Osteoblast (primary cell): ENCODE measurements at regions not wholly inside any gene's neighbourhood (a gene's known extent, or its start where the extent isn't known, plus 50 kb on each side); places are given as distances from the start of the nearest gene placed in this dataset.
"Not testable (repeated sequence)": the region's sequence is repeated elsewhere in the genome, so short reads cannot be mapped to it uniquely, and the experiment has no call there.

Experiments
- DNase-seq: peaks from one replicate; pipeline ENCODE4 v3.0.0; 2011; ENCODE audit warnings: low spot score, mixed read lengths; ENCODE audit not compliant: insufficient read length; ENCODE audit errors: missing footprints
- H2AFZ ChIP-seq: 2 replicates; pipeline ENCODE4 v1.6.0; 2011; ENCODE audit warnings: mild to moderate bottlenecking, low read length
- H3K27ac ChIP-seq: 2 replicates; pipeline ENCODE4 v1.5.1; 2011; ENCODE audit warnings: mild to moderate bottlenecking, low read depth, low read length, moderate library complexity
- H3K27me3 ChIP-seq: 2 replicates; pipeline ENCODE4 v1.6.0; 2012; ENCODE audit warnings: mild to moderate bottlenecking, control low read depth, inconsistent platforms, low read length, moderate library complexity; ENCODE audit not compliant: insufficient read depth
- H3K36me3 ChIP-seq: 2 replicates; pipeline ENCODE4 v1.5.1; 2011; ENCODE audit warnings: mild to moderate bottlenecking, low read length, control low read depth, moderate library complexity; ENCODE audit not compliant: insufficient read depth
- H3K4me1 ChIP-seq: 2 replicates; pipeline ENCODE4 v1.5.1; 2011; ENCODE audit warnings: mild to moderate bottlenecking, low read length, control low read depth, moderate library complexity; ENCODE audit not compliant: insufficient read depth
- H3K4me2 ChIP-seq: 2 replicates; pipeline ENCODE4 v1.6.0; 2011; ENCODE audit warnings: mild to moderate bottlenecking, low read length; ENCODE audit not compliant: insufficient read depth
- H3K4me3 ChIP-seq: fragments of 200-600 bp; sonication (generic); 3 replicates; pipeline ENCODE4 v1.5.1; 2012; ENCODE audit warnings: mild to moderate bottlenecking, low read length, inconsistent platforms; ENCODE audit not compliant: insufficient read depth
- H3K79me2 ChIP-seq: 2 replicates; pipeline ENCODE4 v1.6.0; 2012; ENCODE audit warnings: mild to moderate bottlenecking, low read length, control low read depth, inconsistent platforms; ENCODE audit not compliant: insufficient read depth
- H3K9me3 ChIP-seq: 2 replicates; pipeline ENCODE4 v1.5.1; 2011; ENCODE audit warnings: low read depth, low read length, control low read depth
- H4K20me1 ChIP-seq: 2 replicates; pipeline ENCODE4 v1.6.0; 2012; ENCODE audit warnings: mild to moderate bottlenecking, low read length, control low read depth; ENCODE audit not compliant: insufficient read depth
- TF ChIP-seq, protein P1 (sequence below): IDR thresholded peaks from 2 replicates; pipeline ENCODE4 v1.5.1; 2011; ENCODE audit warnings: mild to moderate bottlenecking, low read depth, low read length, moderate library complexity; ENCODE audit errors: extremely low read depth

DNA sequence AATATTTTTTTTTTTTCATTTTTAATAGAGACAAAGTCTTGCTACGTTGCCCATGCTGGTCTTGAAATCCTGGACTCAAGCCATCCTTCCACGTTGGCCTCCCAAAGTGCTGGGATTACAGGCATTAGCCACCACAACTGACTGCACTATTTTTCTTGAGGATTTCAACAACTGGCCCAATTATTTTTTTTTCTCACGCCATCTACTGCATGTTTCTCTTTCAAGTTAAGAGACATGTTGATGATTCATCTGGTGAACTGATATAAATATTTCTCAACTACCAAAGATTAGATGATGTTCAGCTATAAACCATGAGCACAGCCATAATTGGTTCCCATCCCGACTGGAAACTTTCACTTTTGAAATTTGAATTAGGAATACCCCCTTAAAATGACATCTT lies 688.4 kb upstream of the SYT4 start:
- H3K4me1 ChIP-seq, result no peaks in the 10 kb centered on the region
- H2AFZ ChIP-seq, result no peak overlapping the region
- H3K9me3 ChIP-seq, result no peaks in the 10 kb centered on the region
- DNase-seq, result no peak
- TF ChIP-seq, protein P1, sequence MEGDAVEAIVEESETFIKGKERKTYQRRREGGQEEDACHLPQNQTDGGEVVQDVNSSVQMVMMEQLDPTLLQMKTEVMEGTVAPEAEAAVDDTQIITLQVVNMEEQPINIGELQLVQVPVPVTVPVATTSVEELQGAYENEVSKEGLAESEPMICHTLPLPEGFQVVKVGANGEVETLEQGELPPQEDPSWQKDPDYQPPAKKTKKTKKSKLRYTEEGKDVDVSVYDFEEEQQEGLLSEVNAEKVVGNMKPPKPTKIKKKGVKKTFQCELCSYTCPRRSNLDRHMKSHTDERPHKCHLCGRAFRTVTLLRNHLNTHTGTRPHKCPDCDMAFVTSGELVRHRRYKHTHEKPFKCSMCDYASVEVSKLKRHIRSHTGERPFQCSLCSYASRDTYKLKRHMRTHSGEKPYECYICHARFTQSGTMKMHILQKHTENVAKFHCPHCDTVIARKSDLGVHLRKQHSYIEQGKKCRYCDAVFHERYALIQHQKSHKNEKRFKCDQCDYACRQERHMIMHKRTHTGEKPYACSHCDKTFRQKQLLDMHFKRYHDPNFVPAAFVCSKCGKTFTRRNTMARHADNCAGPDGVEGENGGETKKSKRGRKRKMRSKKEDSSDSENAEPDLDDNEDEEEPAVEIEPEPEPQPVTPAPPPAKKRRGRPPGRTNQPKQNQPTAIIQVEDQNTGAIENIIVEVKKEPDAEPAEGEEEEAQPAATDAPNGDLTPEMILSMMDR, result no peak
- H3K36me3 ChIP-seq, result no peaks in the 10 kb centered on the region
- H3K79me2 ChIP-seq, result no peaks in the 10 kb centered on the region
- H4K20me1 ChIP-seq, result no peaks in the 10 kb centered on the region
- H3K4me2 ChIP-seq, result no peak overlapping the region
- no peaks in the 10 kb centered on the region for H3K27me3 ChIP-seq
- no peak overlapping the region for H3K4me3 ChIP-seq
- no peak overlapping the region for H3K27ac ChIP-seq

DNA sequence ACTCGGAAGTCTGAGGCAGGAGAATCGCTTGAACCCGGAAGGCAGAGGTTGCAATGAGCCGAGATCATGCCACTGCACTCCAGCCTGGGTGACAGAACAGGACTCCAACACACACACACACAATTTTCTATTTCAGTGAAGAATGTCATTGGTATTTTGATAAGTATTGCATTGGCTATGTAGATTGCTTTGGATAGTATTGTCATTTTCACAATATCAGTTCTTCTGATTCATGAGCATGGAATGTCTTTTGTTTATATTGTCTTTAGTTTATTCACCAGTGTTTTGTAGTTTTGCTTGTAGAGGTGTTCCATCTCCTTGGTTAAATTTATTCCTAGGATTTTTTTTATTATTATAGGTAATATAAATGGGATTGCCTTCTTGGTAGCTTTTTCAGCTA lies 693.4 kb upstream of the SYT4 start:
- no peaks in the 10 kb centered on the region for H3K27me3 ChIP-seq
- no peaks in the 10 kb centered on the region for H3K36me3 ChIP-seq
- no peaks in the 10 kb centered on the region for H3K9me3 ChIP-seq
- DNase-seq, result no peak
- no peak overlapping the region for H2AFZ ChIP-seq
- no peaks in the 10 kb centered on the region for H3K79me2 ChIP-seq
- no peak overlapping the region for H3K4me3 ChIP-seq
- H3K4me2 ChIP-seq, result no peak overlapping the region
- H4K20me1 ChIP-seq, result no peaks in the 10 kb centered on the region
- TF ChIP-seq, protein P1, result no peak
- no peak overlapping the region for H3K27ac ChIP-seq
- no peaks in the 10 kb centered on the region for H3K4me1 ChIP-seq

DNA sequence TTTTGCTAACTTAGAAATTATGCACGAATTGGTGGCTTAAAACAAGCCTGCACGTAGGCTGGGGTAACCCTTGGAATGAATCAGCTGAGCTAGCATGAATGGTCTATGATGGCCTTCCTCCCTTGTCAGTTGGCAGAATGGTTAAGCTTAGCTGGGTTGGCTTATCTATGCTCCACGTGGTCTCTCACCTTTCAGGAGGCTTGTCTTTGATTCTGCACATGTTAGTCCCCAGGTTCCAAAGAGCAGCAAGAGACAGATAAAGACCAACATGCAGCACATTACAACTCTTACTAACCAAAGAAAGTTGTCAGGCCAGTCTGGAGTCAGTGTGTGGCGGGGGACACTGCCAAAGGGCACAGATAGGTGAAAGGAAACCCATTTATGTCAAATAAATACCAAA lies 700.9 kb upstream of the SYT4 start:
- H2AFZ ChIP-seq, result no peak overlapping the region
- H3K4me2 ChIP-seq, result no peak overlapping the region
- H4K20me1 ChIP-seq, result no peaks in the 10 kb centered on the region
- H3K4me3 ChIP-seq, result no peak overlapping the region
- no peaks in the 10 kb centered on the region for H3K27me3 ChIP-seq
- DNase-seq, result no peak
- no peaks in the 10 kb centered on the region for H3K36me3 ChIP-seq
- no peaks in the 10 kb centered on the region for H3K9me3 ChIP-seq
- TF ChIP-seq, protein P1, result no peak
- no peak overlapping the region for H3K27ac ChIP-seq
- no peaks in the 10 kb centered on the region for H3K4me1 ChIP-seq
- no peaks in the 10 kb centered on the region for H3K79me2 ChIP-seq

DNA sequence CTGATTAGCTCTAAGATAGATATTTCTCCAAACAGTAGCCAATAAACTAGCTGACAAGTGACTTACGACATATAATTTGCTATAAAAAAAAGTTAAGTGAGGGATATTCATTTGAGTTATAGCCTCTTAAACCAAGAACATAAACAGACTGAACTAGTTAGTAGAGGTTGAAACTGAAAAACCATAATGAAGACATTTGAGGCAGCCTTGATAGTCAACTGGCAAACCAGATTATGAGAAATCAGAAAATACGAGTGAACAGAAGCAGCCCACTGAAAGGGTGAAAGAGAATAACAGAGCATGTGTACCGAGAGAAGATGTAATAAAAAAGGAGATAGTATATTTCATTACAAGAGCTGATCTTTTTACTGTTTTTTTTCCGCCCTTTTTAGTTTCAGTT lies 698.1 kb upstream of the SETBP1 start:
- no peaks in the 10 kb centered on the region for H3K9me3 ChIP-seq
- H2AFZ ChIP-seq, result peak overlapping the region; percentile 68
- H3K4me3 ChIP-seq, result peak overlapping the region; percentile 42
- H4K20me1 ChIP-seq, result no peaks in the 10 kb centered on the region
- no peaks in the 10 kb centered on the region for H3K4me1 ChIP-seq
- TF ChIP-seq, protein P1, result no peak
- H3K27me3 ChIP-seq, result no peaks in the 10 kb centered on the region
- peak overlapping the region; percentile 72 for H3K4me2 ChIP-seq
- no peak overlapping the region for H3K27ac ChIP-seq
- no peaks in the 10 kb centered on the region for H3K79me2 ChIP-seq
- no peak for DNase-seq
- H3K36me3 ChIP-seq, result no peaks in the 10 kb centered on the region

DNA sequence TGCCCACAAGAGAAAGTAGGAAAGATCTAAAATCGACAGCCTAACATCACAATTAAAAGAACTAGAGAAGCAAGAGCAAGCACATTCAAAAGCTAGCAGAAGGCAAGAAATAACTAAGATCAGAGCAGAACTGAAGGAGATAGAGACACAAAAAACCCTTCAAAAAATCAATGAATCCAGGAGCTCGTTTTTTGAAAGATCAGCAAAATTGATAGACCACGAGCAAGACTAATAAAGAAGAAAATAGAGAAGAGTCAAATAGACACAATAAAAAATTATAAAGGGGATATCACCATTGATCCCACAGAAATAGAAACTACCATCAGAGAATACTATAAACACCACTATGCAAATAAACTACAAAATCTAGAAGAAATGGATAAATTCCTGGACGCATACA lies 693.6 kb upstream of the SETBP1 start:
- not testable (repeated sequence) for H3K79me2 ChIP-seq, H3K4me1 ChIP-seq, H3K4me3 ChIP-seq, H3K9me3 ChIP-seq, H4K20me1 ChIP-seq, H3K4me2 ChIP-seq, H3K27me3 ChIP-seq, H2AFZ ChIP-seq, H3K27ac ChIP-seq, H3K36me3 ChIP-seq, DNase-seq
